DND-41 (cell line): ENCODE measurements at regions not wholly inside any gene's neighbourhood (a gene's known extent, or its start where the extent isn't known, plus 50 kb on each side); places are given as distances from the start of the nearest gene placed in this dataset.

ENCODE experiments used
- ATAC-seq: fragments of 200-7000 bp; cut with Tn5 transposase; 3 replicates; pipeline ENCODE4 v1.9.1; 2021; ENCODE audit warnings: low read depth; ENCODE audit not compliant: insufficient read depth
- DNase-seq: peaks from one replicate; pipeline ENCODE4 v3.0.0-alpha.2; 2020
- H2AFZ ChIP-seq: 2 replicates; pipeline ENCODE4 v1.6.0; 2012; ENCODE audit warnings: low read depth, low read length
- H3K27ac ChIP-seq: 2 replicates; pipeline ENCODE4 v1.5.1; 2012; ENCODE audit warnings: low read length, inconsistent platforms
- H3K27me3 ChIP-seq: fragments of 200-600 bp; sonication (generic); 2 replicates; pipeline ENCODE4 v1.6.0; 2012; ENCODE audit warnings: low read length, mild to moderate bottlenecking, inconsistent platforms; ENCODE audit not compliant: insufficient read depth, poor library complexity
- H3K36me3 ChIP-seq: 2 replicates; pipeline ENCODE4 v1.5.1; 2012; ENCODE audit warnings: low read length, inconsistent platforms; ENCODE audit not compliant: insufficient read depth
- H3K4me1 ChIP-seq: 2 replicates; pipeline ENCODE4 v1.5.1; 2012; ENCODE audit warnings: mild to moderate bottlenecking, low read length; ENCODE audit not compliant: insufficient read depth
- H3K4me2 ChIP-seq: 2 replicates; pipeline ENCODE4 v1.6.0; 2012; ENCODE audit warnings: mild to moderate bottlenecking, moderate library complexity, low read length, inconsistent platforms; ENCODE audit not compliant: insufficient read depth
- H3K4me3 ChIP-seq, 2 experiments: fragments of 200-600 bp in 1 of 2; shearing (Covaris generic) in 1 of 2; 2 replicates each; pipeline ENCODE4 v1.5.1; 2012 to 2016; ENCODE audit warnings: inconsistent platforms in 2 of 2, low read length in 2 of 2, mild to moderate bottlenecking in 2 of 2, low read depth in 1 of 2, moderate library complexity in 1 of 2
- H3K79me2 ChIP-seq: 2 replicates; pipeline ENCODE4 v1.6.0; 2012; ENCODE audit warnings: low read length, inconsistent platforms; ENCODE audit not compliant: insufficient read depth
- H3K9ac ChIP-seq: 2 replicates; pipeline ENCODE4 v1.6.0; 2012; ENCODE audit warnings: low read depth, mild to moderate bottlenecking, inconsistent platforms, low read length, moderate library complexity
- H3K9me3 ChIP-seq: 2 replicates; pipeline ENCODE4 v1.5.1; 2012; ENCODE audit warnings: low read length, moderate library complexity, mild to moderate bottlenecking, inconsistent platforms; ENCODE audit not compliant: insufficient read depth, severe bottlenecking
- H4K20me1 ChIP-seq: 2 replicates; pipeline ENCODE4 v1.6.0; 2012; ENCODE audit warnings: low read length; ENCODE audit not compliant: insufficient read depth
- CTCF ChIP-seq: IDR thresholded peaks from 2 replicates; pipeline ENCODE4 v1.5.1; 2012; ENCODE audit warnings: borderline replicate concordance, low read length, moderate library complexity, mild to moderate bottlenecking; ENCODE audit not compliant: poor library complexity, severe bottlenecking; ENCODE audit errors: extremely low read depth
- EZH2 ChIP-seq: IDR thresholded peaks from 3 replicates; pipeline ENCODE4 v1.6.1; 2012; ENCODE audit warnings: borderline replicate concordance, low read depth, mild to moderate bottlenecking, moderate library complexity, low read length, inconsistent platforms; ENCODE audit not compliant: severe bottlenecking

DNA sequence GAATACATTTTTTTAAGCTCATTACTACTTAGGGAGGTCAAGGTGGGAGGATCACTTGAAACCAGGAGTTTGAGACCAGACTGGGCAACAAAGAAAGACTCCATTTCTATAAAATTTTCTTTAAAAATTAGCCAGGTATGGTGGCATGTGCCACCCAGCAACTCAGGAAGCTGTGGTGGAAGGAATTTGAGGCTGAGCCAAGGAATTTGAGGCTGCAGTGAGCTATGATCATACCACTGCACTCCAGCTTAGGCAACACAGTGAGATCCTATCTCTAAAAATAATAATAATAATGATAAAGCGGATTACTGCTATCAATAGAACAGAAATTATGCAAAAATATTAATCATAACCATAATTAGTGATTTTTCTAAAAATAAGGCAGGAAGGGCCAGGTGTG, 170.3 kb downstream of the COPRS start:
- Histone ChIP-seq H3K4me2 (no peak overlapping the region), H3K27ac (no peak overlapping the region), H2AFZ (no peak overlapping the region), H4K20me1 (no peaks in the 10 kb centered on the region), H3K4me3 (no peak overlapping the region), H3K9ac (no peak overlapping the region), H3K9me3 (no peaks in the 10 kb centered on the region), H3K79me2 (no peaks in the 10 kb centered on the region), H3K4me1 (no peaks in the 10 kb centered on the region), H3K36me3 (no peaks in the 10 kb centered on the region), H3K27me3 (peaks cover 5% of the 10 kb centered on the region)
- no peak for ATAC-seq
- DNase-seq, result no peak
- TF ChIP-seq EZH2 (no peak), CTCF (no peak)

GRCh38 chr17:31687505-31688126, 171.4 kb downstream of the COPRS start:
- ATAC-seq, result no peak
- TF ChIP-seq CTCF, result no peak
- no peak for TF ChIP-seq EZH2
- H3K27me3 ChIP-seq, result peaks cover 5% of the 10 kb centered on the region
- H3K4me1 ChIP-seq, result no peaks in the 10 kb centered on the region
- no peaks in the 10 kb centered on the region for H4K20me1 ChIP-seq
- no peak for DNase-seq
- H3K36me3 ChIP-seq, result no peaks in the 10 kb centered on the region
- no peak overlapping the region for H3K27ac ChIP-seq
- no peak overlapping the region for H2AFZ ChIP-seq
- H3K79me2 ChIP-seq, result no peaks in the 10 kb centered on the region
- no peaks in the 10 kb centered on the region for H3K9me3 ChIP-seq
- H3K4me3 ChIP-seq, result no peak overlapping the region
- no peak overlapping the region for H3K9ac ChIP-seq
- H3K4me2 ChIP-seq, result no peak overlapping the region

DNA sequence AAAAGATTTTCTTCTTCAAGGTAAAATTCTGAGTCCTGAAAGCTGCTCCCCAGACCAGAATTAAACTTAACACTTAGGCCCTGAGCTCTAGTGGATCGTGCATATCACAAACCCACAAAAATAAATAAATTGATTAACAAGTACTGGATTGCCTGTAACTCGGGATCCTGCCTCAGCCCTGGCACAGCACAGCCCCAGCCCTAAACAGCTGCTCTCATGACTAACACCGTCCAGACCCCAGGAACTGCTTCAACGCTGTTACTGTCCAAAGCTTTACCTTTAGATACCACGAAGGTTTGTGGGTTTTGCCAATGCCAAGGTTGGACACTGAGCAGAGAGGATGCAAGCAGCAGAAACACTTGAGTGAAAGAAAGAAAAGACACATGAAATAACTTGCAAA, 172.5 kb downstream of the COPRS start:
- no peaks in the 10 kb centered on the region for H3K9me3 ChIP-seq
- H3K36me3 ChIP-seq, result no peaks in the 10 kb centered on the region
- no peak overlapping the region for H3K4me2 ChIP-seq
- no peaks in the 10 kb centered on the region for H4K20me1 ChIP-seq
- ATAC-seq, result no peak
- H3K9ac ChIP-seq, result no peak overlapping the region
- H3K4me1 ChIP-seq, result no peaks in the 10 kb centered on the region
- DNase-seq, result no peak
- H2AFZ ChIP-seq, result no peak overlapping the region
- no peaks in the 10 kb centered on the region for H3K79me2 ChIP-seq
- peaks cover 3% of the 10 kb centered on the region for H3K27me3 ChIP-seq
- H3K27ac ChIP-seq, result no peak overlapping the region
- H3K4me3 ChIP-seq, result no peak overlapping the region
- TF ChIP-seq EZH2, result no peak
- TF ChIP-seq CTCF, result no peak

- H3K9ac ChIP-seq, result no peak overlapping the region
Measured at GRCh38 chr17:31684901-31685300, 174.1 kb downstream of the COPRS start.

More at GRCh38 chr17:31684901-31685300, 174.1 kb downstream of the COPRS start:
- no peak overlapping the region for H3K4me2 ChIP-seq
- ATAC-seq, result no peak
- H3K9me3 ChIP-seq, result no peaks in the 10 kb centered on the region
- H4K20me1 ChIP-seq, result no peaks in the 10 kb centered on the region
- H3K79me2 ChIP-seq, result no peaks in the 10 kb centered on the region
- H3K27me3 ChIP-seq, result peaks cover 3% of the 10 kb centered on the region
- no peak overlapping the region for H2AFZ ChIP-seq
- H3K4me3 ChIP-seq, result no peak overlapping the region
- no peak for TF ChIP-seq EZH2
- TF ChIP-seq CTCF, result no peak
- no peak for DNase-seq
- H3K27ac ChIP-seq, result no peak overlapping the region
- H3K4me1 ChIP-seq, result no peaks in the 10 kb centered on the region
- H3K36me3 ChIP-seq, result no peaks in the 10 kb centered on the region
